Panc1 (cell line): ENCODE measurements at regions not wholly inside any gene's neighbourhood (a gene's known extent, or its start where the extent isn't known, plus 50 kb on each side); places are given as distances from the start of the nearest gene placed in this dataset.

ENCODE experiments used
- CTCF ChIP-seq: fragments of 450-650 bp; IDR thresholded peaks from 2 replicates; pipeline ENCODE4 v1.5.1; 2017; ENCODE audit warnings: mild to moderate bottlenecking
- POLR2AphosphoS5 ChIP-seq: IDR thresholded peaks from 2 replicates; pipeline ENCODE4 v1.6.1; 2012; ENCODE audit warnings: mild to moderate bottlenecking, low read depth, low read length, moderate library complexity
- REST ChIP-seq, 2 experiments: IDR thresholded peaks; 2 replicates each; pipeline ENCODE4 v1.6.1; 2011 to 2012; ENCODE audit warnings: low read depth in 2 of 2, control low read depth in 1 of 2, low read length in 1 of 2, mild to moderate bottlenecking in 1 of 2, moderate library complexity in 1 of 2; ENCODE audit not compliant: insufficient read depth in 1 of 2
- SIN3A ChIP-seq: IDR thresholded peaks from 2 replicates; pipeline ENCODE4 v1.6.1; 2012; ENCODE audit warnings: low read depth, mild to moderate bottlenecking, low read length, moderate library complexity, borderline replicate concordance; ENCODE audit not compliant: insufficient read depth
- TCF7L2 ChIP-seq: IDR thresholded peaks from 2 replicates; pipeline ENCODE4 v1.6.1; 2011; ENCODE audit warnings: mild to moderate bottlenecking, low read depth, low read length, inconsistent platforms

DNA sequence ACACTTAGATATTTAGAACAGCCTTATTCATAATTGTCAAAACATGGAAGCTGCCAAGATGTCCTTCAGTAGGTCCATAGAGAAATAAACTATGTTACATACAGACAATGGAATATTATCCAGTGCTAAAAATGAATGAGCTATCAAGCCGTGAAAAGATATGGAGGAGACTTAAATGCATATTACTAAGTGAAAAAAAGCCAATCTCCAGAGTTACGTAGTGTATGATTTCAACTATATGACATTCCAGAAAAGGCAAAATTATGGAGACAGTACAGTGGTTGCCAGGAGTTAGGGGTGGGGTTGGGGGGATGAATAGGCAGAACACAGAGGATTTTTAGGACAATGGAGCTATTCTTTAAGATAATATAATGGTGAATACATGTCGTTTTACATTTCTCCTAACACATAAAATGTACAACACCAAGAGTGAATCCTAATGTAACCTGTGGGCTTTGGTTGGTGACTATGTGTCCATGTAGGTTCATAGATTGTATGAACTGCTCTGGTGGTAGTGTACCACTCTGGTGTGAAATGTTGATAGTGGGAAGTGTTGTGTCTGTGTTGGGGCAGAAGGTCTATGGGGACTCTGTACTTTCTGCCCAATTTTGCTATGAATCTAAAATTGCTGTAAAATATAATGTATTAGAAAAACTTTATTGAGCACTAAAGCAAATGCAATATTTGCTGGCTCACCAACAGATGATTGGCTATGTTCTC lies 122.6 kb downstream of the USP22 start:
- TF ChIP-seq CTCF: no peak
- no peak for TF ChIP-seq POLR2AphosphoS5
- no peak for TF ChIP-seq TCF7L2
- TF ChIP-seq REST (IDR thresholded peaks at IDR 0.05; ENCODE audit: insufficient read depth in 1 of 2, low read depth in 2 of 2, low read length in 1 of 2): no peak
- TF ChIP-seq SIN3A: no peak
